Smooth muscle cell (in vitro differentiated cells): ENCODE measurements at regions not wholly inside any gene's neighbourhood (a gene's known extent, or its start where the extent isn't known, plus 50 kb on each side); places are given as distances from the start of the nearest gene placed in this dataset.
A peak's percentile ranks its signal among the peaks of the same experiment; 100 is the strongest.

Experiments
- DNase-seq: peaks from one replicate; lab custom pipeline; 2025; ENCODE audit not compliant: unreplicated experiment; lab: John Stamatoyannopoulos, UW
- H2AFZ ChIP-seq: fragments of 200-600 bp; sonication (generic); 2 replicates; pipeline ENCODE4 v1.6.0; 2016; ENCODE audit warnings: antibody characterized with exemption, low read depth, mild to moderate bottlenecking
- H3F3A ChIP-seq: fragments of 200-600 bp; sonication (generic); 2 replicates; pipeline ENCODE4 v1.6.0; 2017; ENCODE audit warnings: antibody characterized with exemption, low read depth
- H3K27ac ChIP-seq: fragments of 200-600 bp; sonication (generic); 2 replicates; pipeline ENCODE4 v1.5.1; 2016; ENCODE audit warnings: low read depth, mild to moderate bottlenecking
- H3K27me3 ChIP-seq: fragments of 200-600 bp; sonication (generic); 2 replicates; pipeline ENCODE4 v1.6.1; 2016; ENCODE audit warnings: low read depth, mild to moderate bottlenecking
- H3K36me3 ChIP-seq: fragments of 200-600 bp; sonication (generic); 2 replicates; pipeline ENCODE4 v1.5.1; 2016; ENCODE audit warnings: low read depth
- H3K4me1 ChIP-seq: fragments of 200-600 bp; sonication (generic); 2 replicates; pipeline ENCODE4 v1.5.1; 2016; ENCODE audit warnings: low read depth
- H3K4me2 ChIP-seq: fragments of 200-600 bp; sonication (generic); 2 replicates; pipeline ENCODE4 v1.6.0; 2016; ENCODE audit warnings: mild to moderate bottlenecking
- H3K4me3 ChIP-seq: fragments of 200-600 bp; sonication (generic); 2 replicates; pipeline ENCODE4 v1.5.1; 2016; ENCODE audit warnings: mild to moderate bottlenecking
- H3K79me2 ChIP-seq: fragments of 200-600 bp; sonication (generic); 2 replicates; pipeline ENCODE4 v1.6.0; 2016; ENCODE audit warnings: low read depth, mild to moderate bottlenecking
- H3K9ac ChIP-seq: fragments of 200-600 bp; sonication (generic); 2 replicates; pipeline ENCODE4 v1.6.0; 2016; ENCODE audit warnings: low read depth
- H3K9me3 ChIP-seq: fragments of 200-600 bp; sonication (generic); replicated peaks from 2 replicates; pipeline ENCODE4 v1.5.1; 2016; ENCODE audit warnings: low read depth
- H4K20me1 ChIP-seq: fragments of 200-600 bp; sonication (generic); 2 replicates; pipeline ENCODE4 v1.6.0; 2016; ENCODE audit warnings: low read depth
- WGBS: methylation state at CpG from one replicate; pipeline ENCODE4 v1.1.7; 2016; ENCODE audit warnings: low lambda C conversion rate; 5-methylcytosine and 5-hydroxymethylcytosine counted together
- TF ChIP-seq, protein P1 (sequence below): fragments of 200-600 bp; sonication (generic); IDR thresholded peaks from 2 replicates; pipeline ENCODE4 v1.5.1; 2017; ENCODE audit warnings: borderline replicate concordance, mild to moderate bottlenecking, antibody characterized with exemption; ENCODE audit not compliant: insufficient read depth, poor library complexity, severe bottlenecking

DNA sequence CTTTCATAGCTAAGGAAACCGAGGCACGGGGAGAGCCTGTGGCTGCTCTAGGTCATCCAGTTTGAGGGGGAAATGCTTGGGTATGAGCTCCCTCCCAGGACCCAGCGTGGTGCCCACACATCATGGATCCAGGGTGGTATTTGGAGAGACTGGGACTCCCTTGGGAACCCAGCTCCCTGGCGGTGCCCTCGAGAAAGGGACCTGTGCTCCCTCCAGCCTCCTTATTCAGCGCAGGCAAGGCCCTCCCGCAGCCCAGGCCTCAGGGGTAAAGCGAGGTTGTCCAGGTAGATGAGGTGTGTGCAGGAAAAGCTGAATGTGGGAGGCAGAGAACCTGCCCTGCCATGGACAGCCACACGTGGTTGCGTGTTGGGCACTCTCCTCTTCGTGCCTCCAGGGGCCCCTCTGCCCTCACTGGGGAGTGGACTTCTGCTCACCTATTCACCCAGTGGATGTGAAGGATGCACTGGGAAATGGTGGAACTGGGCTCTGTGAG, 53.8 kb upstream of the GPR78 start:
- H3K27ac ChIP-seq = no peak overlapping the region
- WGBS = 87% methylated on average over 11 of the region's 11 CpGs

DNA sequence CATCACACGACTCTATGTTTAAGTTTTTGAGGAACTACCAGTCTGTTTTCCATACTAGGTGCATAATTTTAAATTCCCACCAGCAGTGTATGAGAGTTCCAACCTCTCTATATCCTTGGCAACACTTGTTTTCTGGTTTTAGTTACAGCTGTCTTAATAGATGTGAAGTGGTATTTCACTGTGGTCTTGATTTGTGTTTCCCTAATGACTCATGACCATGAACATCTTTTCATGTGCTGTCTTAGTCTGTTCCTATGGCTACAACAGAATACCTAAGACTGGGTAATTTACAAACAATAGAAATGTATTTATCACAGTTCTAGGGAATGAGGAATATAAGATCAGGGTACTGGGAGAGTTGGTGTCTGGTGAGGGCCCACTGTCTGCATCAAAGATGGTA, 51.5 kb upstream of the GPR78 start:
- Histone ChIP-seq H3F3A (no peaks in the 10 kb centered on the region), H2AFZ (no peak overlapping the region), H3K36me3 (no peaks in the 10 kb centered on the region), H4K20me1 (no peaks in the 10 kb centered on the region), H3K27me3 (no peaks in the 10 kb centered on the region), H3K4me2 (no peak overlapping the region), H3K4me3 (no peak overlapping the region), H3K9me3 (no peaks in the 10 kb centered on the region), H3K27ac (peak overlapping the region; percentile 86), H3K4me1 (no peaks in the 10 kb centered on the region), H3K79me2 (no peaks in the 10 kb centered on the region), H3K9ac (peak overlapping the region; percentile 76)
- no peak for DNase-seq
- 96% methylated on average over 1 of the region's 1 CpG for WGBS
- TF ChIP-seq, protein P1, sequence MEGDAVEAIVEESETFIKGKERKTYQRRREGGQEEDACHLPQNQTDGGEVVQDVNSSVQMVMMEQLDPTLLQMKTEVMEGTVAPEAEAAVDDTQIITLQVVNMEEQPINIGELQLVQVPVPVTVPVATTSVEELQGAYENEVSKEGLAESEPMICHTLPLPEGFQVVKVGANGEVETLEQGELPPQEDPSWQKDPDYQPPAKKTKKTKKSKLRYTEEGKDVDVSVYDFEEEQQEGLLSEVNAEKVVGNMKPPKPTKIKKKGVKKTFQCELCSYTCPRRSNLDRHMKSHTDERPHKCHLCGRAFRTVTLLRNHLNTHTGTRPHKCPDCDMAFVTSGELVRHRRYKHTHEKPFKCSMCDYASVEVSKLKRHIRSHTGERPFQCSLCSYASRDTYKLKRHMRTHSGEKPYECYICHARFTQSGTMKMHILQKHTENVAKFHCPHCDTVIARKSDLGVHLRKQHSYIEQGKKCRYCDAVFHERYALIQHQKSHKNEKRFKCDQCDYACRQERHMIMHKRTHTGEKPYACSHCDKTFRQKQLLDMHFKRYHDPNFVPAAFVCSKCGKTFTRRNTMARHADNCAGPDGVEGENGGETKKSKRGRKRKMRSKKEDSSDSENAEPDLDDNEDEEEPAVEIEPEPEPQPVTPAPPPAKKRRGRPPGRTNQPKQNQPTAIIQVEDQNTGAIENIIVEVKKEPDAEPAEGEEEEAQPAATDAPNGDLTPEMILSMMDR = no peak

More for the DNA sequence above, 53.8 kb upstream of the GPR78 start:
- H3K9me3 ChIP-seq = no peaks in the 10 kb centered on the region
- TF ChIP-seq, protein P1 = no peak
- H3K4me3 ChIP-seq = no peak overlapping the region
- no peaks in the 10 kb centered on the region for H3K79me2 ChIP-seq
- no peaks in the 10 kb centered on the region for H3F3A ChIP-seq
- no peaks in the 10 kb centered on the region for H3K36me3 ChIP-seq
- no peak overlapping the region for H3K9ac ChIP-seq
- no peaks in the 10 kb centered on the region for H4K20me1 ChIP-seq
- H3K4me1 ChIP-seq = no peaks in the 10 kb centered on the region
- H3K4me2 ChIP-seq = no peak overlapping the region
- H3K27me3 ChIP-seq = no peaks in the 10 kb centered on the region
- DNase-seq = no peak
- no peak overlapping the region for H2AFZ ChIP-seq
